ENCODE measurements at regions not wholly inside any gene's neighbourhood (a gene's known extent, or its start where the extent isn't known, plus 50 kb on each side); places are given as distances from the start of the nearest gene placed in this dataset.

GRCh38 chr7:21198921-21199320, 229.0 kb upstream of the SP4 start:
- no peak for FAIRE-seq
- Histone ChIP-seq H3K36me3 (ENCODE audit: control insufficient read depth, insufficient read depth, low read length) (no peaks in the 10 kb centered on the region), H3K27me3 (ENCODE audit: control insufficient read depth, insufficient read depth, low read length) (no peaks in the 10 kb centered on the region), H3K4me3 (ENCODE audit: low read depth, low read length) (no peak overlapping the region)
- no peak for TF ChIP-seq CTCF (IDR thresholded peaks at IDR 0.05; ENCODE audit: insufficient read depth, low read length, severe bottlenecking)
- no peak for DNase-seq (ENCODE audit: low read depth)

- no peak for TF ChIP-seq CTCF (IDR thresholded peaks at IDR 0.05; ENCODE audit: insufficient read depth, low read length, severe bottlenecking)
- no peaks in the 10 kb centered on the region for H3K36me3 ChIP-seq (ENCODE audit: control insufficient read depth, insufficient read depth, low read length)
- no peak overlapping the region for H3K4me3 ChIP-seq (ENCODE audit: low read depth, low read length)
- DNase-seq (ENCODE audit: low read depth) (no peak), FAIRE-seq (no peak)
- no peaks in the 10 kb centered on the region for H3K27me3 ChIP-seq (ENCODE audit: control insufficient read depth, insufficient read depth, low read length)
Observed at GRCh38 chr7:21200503-21200902, 227.4 kb upstream of the SP4 start.

- Histone ChIP-seq H3K36me3 (ENCODE audit: control insufficient read depth, insufficient read depth, low read length) (no peaks in the 10 kb centered on the region), H3K27me3 (ENCODE audit: control insufficient read depth, insufficient read depth, low read length) (no peaks in the 10 kb centered on the region), H3K4me3 (ENCODE audit: low read depth, low read length) (no peak overlapping the region)
- FAIRE-seq (no peak), DNase-seq (ENCODE audit: low read depth) (no peak)
- TF ChIP-seq CTCF (IDR thresholded peaks at IDR 0.05; ENCODE audit: insufficient read depth, low read length, severe bottlenecking), result no peak
Observed at GRCh38 chr7:21214657-21215056, 213.2 kb upstream of the SP4 start.

- Histone ChIP-seq H3K4me3 (ENCODE audit: low read depth, low read length) (no peak overlapping the region), H3K27me3 (ENCODE audit: control insufficient read depth, insufficient read depth, low read length) (no peaks in the 10 kb centered on the region), H3K36me3 (ENCODE audit: control insufficient read depth, insufficient read depth, low read length) (no peaks in the 10 kb centered on the region)
- DNase-seq (ENCODE audit: low read depth) (no peak), FAIRE-seq (no peak)
- no peak for TF ChIP-seq CTCF (IDR thresholded peaks at IDR 0.05; ENCODE audit: insufficient read depth, low read length, severe bottlenecking)
Observed at GRCh38 chr7:21215307-21215706, 212.6 kb upstream of the SP4 start.

GRCh38 chr7:21217365-21217764, 210.5 kb upstream of the SP4 start:
- DNase-seq (ENCODE audit: low read depth), result no peak
- no peaks in the 10 kb centered on the region for H3K27me3 ChIP-seq (ENCODE audit: control insufficient read depth, insufficient read depth, low read length)
- H3K4me3 ChIP-seq (ENCODE audit: low read depth, low read length), result no peak overlapping the region
- TF ChIP-seq CTCF (IDR thresholded peaks at IDR 0.05; ENCODE audit: insufficient read depth, low read length, severe bottlenecking), result no peak
- no peaks in the 10 kb centered on the region for H3K36me3 ChIP-seq (ENCODE audit: control insufficient read depth, insufficient read depth, low read length)
- FAIRE-seq, result no peak

- Histone ChIP-seq H3K36me3 (ENCODE audit: control insufficient read depth, insufficient read depth, low read length) (no peaks in the 10 kb centered on the region), H3K4me3 (ENCODE audit: low read depth, low read length) (no peak overlapping the region), H3K27me3 (ENCODE audit: control insufficient read depth, insufficient read depth, low read length) (no peaks in the 10 kb centered on the region)
- no peak for TF ChIP-seq CTCF (IDR thresholded peaks at IDR 0.05; ENCODE audit: insufficient read depth, low read length, severe bottlenecking)
- DNase-seq (ENCODE audit: low read depth) (no peak), FAIRE-seq (no peak)
Observed at GRCh38 chr7:21218155-21218554, 209.7 kb upstream of the SP4 start.
